EH (cell line): ENCODE measurements at regions not wholly inside any gene's neighbourhood (a gene's known extent, or its start where the extent isn't known, plus 50 kb on each side); places are given as distances from the start of the nearest gene placed in this dataset.
"Not testable (repeated sequence)": the region's sequence is repeated elsewhere in the genome, so short reads cannot be mapped to it uniquely, and the experiment has no call there.

ENCODE experiments used
- DNase-seq: peaks from one replicate; pipeline ENCODE4 v3.0.0-alpha.2; 2015; ENCODE audit warnings: low read depth

DNA sequence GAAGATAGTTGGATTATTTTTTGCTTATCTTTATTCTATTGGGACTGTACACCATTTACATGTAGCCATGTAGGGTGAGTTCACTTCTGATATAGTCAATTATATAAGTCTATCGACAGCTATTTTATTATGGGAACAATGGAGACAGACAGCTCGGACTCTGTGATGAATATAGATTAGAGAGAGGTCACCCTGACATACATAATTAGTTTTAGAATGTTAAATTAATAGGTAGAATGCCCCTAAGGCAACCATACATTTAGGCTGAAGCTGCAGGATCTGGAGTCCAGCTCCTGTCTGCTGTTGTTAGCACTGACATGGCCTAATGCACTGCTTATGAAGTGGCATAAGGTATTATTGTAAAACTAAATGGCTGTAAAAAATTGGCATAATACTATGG is 700.8 kb downstream of the MAT2B start:
- DNase-seq, result no peak

DNA sequence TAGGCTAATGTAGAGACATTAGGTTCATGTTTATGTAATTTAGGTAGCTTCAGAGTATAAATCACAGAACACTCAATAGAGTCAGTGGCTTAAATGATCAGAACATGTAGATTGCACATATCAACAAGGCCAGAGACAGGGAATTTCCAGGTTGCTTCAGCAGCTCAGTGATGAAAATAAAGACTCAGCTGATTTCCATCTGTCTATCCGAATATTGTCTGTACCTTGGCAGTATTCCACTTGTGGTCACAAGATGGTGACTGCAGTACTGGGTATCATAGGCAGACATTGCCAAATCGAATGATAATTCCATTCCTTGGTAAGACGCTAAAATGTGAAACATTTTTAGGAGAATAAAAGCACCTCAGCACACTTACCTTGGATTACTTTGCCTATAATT is 702.2 kb downstream of the MAT2B start:
- DNase-seq, result no peak

DNA sequence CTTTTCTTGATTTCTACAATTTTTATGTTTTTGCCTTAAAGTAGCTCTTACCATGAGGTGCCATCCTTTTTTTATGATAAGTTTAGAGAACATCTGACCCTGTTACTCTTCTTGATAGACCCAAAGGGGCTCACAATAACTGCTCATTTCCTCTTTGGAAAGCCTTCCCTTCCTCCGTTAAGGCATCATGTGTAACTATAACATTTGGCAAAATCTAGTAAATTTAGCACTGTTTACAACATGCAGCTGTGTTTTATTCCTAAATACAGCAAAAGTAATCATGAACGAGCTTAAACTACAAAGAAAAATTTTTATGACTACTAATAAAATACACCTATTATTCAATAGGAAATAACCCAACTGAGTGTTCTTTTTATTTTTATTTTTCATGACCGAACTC is 705.1 kb downstream of the MAT2B start:
- no peak for DNase-seq

GRCh38 chr5:164214698-164215097 is 709.3 kb downstream of the MAT2B start:
- no peak for DNase-seq

DNA sequence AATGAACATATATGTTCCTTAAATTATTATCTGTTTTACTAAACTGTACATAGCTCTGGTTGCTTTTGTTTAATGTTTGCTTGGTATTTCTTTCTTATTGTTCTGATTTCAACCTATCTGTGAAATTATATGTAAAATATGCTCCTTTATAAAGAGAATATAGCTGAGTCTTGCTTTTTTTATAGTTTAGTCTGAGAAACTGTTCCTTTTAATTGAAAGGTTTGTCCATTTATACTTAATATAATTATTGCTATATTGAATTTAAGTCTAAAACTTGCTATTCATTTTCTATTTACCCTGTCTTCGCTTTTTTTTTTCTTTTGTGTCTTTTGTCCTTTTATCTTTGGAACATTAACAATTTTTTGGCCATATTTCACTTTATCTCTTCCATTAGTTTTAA is 712.0 kb downstream of the MAT2B start:
- no peak for DNase-seq

DNA sequence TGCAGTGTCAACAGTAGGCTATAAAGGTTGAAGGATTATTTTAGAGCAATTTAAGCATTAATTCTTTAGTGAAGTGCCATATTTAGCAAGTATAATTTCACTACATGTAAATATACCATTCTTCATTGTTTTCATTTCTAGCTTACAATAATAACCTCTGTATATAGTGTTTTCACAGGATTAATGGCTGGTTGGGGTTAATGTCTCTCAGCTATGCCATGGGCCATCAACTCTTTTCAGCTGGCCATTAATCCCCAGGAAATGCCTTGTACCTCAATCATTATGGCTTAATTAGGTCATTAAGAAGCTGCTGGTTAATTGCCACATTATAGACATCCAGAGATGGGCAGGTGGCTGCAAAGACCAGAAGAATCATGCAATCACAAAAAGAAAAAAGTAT is 715.1 kb downstream of the MAT2B start:
- no peak for DNase-seq

- DNase-seq, result no peak
Observed at GRCh38 chr5:164224236-164224635, 718.8 kb downstream of the MAT2B start.

DNA sequence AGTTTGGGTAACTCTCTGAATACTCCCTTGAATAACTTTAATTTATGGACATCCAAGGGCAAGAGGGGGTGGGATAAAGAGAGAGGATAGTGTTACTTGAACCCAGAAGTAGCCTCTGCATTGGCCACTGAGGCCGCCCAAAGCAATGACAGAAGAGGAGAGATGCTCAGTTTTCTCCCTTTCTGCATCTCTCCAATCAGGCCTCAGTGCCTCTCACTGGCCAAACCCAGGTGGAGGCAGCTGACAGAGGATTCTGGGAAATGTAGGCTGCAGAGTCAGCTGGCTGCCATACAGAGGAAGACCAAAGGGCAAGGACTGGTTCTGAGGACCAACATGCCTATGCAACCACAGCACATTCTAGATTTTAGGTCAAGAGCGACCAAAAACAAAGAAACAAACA is 719.4 kb downstream of the MAT2B start:
- no peak for DNase-seq

DNA sequence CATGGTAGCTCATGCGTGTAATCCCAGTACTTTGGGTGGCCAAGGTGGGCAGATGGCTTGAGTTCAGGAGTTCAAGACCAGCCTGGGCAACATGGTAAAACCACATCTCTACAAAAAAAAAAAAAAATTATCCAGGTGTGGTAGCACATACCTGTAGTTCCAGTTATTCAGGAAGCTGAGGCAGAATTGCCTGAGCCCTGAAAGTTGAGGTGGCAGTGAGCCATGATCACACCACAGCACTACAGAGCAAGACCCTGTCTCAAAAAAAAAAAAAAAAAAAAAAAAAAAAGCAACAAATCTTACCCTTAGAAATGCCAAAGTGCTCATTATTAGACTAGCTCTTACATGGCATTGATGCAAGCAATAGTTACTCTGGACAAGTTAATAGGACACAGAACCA is 724.9 kb downstream of the MAT2B start:
- no peak for DNase-seq

DNA sequence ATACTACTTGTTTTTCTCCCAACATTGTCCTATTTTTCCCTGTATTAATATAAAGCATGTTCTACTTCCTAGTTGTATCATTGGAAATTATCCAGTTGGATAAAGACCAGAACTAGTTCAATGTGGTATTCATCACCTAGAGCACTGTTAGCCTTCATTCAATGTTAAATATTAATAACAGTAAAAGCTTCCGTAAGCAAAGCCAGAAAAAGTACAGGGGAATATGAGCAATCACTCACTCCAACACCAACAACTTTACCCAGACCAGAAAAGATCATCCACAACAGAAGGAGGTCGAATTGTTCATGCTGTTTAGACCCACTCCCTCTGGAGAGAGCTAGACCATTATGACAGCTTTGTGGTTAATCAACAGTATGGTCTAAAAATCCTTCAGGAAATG is 728.4 kb downstream of the MAT2B start:
- no peak for DNase-seq

GRCh38 chr5:164234321-164234720 is 728.9 kb downstream of the MAT2B start:
- no peak for DNase-seq

- DNase-seq, result no peak
Observed at GRCh38 chr5:164235300-164235891, 730.0 kb downstream of the MAT2B start.

GRCh38 chr5:164237486-164237885 is 732.1 kb downstream of the MAT2B start:
- no peak for DNase-seq

GRCh38 chr5:164251781-164252180 is 746.4 kb downstream of the MAT2B start:
- not testable (repeated sequence) for DNase-seq

DNA sequence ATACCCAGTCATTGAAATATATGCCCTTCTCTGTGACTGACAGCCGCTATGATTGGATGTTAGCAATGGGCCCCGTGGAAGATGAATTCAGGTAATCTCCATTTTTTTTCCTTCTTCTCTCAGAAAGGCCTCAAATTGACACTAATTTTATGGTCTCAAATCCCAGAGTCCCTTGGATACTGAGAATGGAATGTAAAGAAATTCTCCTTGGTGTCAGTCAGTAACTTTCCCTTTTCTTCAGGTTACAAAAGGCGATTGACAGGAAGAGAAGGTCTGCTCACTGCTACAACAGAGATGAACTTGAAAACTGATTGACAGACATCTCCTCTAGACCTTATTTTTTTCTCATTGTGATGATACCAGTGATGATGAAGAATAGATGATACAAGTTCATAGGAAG is 748.3 kb downstream of the MAT2B start:
- no peak for DNase-seq

DNA sequence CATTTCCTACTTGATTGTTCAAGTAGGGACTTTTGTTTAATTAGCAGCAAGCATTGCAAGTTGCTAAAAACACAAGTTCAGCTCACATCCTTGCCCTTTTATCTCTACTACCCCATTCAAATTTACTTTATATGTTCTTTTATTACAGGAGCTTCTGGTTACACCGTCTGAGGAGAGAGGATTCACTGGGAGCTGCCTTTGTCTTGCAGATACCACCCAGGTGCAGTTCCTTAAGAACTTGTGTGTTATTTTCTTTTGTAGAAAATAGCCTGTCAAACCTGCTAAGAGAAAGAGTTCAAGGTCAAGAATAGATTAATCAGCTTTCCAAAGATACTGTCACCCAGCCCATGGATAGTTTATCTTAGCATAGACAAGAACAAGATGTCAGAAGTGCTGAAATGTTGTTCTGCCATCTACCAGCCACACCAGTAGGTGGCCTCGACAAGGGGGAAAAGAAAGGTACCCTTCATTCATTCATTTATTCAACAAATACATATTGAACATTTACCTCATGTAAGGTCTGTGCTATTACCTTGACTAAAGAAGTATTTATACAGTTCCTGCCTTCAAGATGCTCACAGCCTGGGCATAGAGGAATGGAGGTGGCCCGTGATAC is 750.3 kb downstream of the MAT2B start:
- DNase-seq, result no peak

DNA sequence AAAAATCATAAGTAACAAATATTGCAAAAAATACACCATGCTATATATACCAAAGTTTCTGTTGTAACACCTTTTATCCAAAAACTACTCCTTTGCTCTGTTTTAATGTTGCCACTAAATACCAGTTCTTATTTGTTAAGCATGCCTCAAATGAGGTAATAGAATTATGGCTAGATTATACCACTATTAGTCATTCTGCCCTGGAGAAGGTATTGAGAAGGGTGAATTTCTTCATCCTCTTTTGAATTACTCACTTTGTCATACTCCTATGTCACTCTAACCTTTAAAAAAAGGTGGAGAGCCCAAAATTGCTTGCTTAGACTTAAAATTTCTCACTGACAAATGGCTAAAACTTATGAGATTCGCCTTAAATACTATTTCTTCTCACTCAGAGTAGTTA is 750.9 kb downstream of the MAT2B start:
- DNase-seq, result no peak

DNA sequence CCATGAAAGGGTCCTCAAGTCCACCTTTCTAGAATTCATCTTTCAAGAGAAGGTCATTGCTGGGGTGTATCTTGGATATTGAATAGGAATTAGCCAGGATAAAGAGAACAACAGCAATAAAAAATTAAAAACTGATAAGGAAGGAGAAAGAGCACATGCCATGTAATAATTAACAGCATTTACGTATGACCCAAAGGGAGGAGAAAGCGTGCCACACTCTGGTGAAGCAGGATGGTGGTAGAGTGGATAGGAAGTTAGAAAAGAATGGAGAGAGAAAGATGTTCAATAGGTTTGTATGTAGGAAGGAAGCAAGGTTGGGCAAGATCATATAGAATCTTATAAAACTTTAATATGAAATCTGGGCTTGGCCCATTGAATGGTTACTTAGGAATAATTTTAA is 751.5 kb downstream of the MAT2B start:
- no peak for DNase-seq

DNA sequence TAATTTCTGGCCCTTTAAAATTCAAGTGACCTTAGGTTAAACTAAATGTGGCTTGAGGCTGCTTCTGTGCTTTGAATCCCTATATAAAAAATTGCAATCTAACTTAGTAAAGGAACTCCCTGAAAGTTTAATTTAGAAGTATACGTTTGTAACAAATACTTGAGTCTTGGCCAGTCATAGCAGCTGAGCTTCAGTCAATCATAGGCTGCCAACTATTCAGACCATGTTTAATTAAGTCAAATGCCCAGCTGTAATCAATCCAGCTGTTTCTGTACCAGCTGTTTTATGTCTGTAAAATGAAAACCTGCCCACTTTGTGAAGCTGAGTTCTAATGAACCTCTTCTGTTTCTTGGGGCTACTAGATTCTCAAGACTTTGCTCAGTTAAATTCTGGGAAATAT is 760.1 kb downstream of the MAT2B start:
- DNase-seq, result no peak

GRCh38 chr5:164266571-164266970 is 761.2 kb downstream of the MAT2B start:
- DNase-seq, result no peak

DNA sequence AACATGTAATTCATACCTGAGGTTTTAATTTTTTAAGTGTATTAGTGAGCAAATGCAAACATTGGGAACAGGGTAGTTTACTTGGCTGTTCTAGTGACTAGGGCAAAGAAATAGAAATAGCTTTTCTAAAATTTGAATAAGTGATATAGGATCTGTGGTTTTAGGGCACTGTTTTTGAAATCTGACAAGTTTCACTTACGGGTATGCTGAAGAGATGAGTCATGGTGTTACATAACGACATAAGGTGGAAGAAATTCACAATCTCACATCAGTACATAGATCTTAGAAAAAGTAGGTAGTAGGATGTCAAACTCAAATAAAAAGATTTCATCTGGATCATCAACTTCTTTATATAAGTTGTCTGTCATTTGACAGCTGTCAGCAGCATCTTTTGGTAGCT is 772.3 kb downstream of the MAT2B start:
- no peak for DNase-seq

- no peak for DNase-seq
Observed at GRCh38 chr5:164289526-164289925, 784.1 kb downstream of the MAT2B start.

- no peak for DNase-seq
Observed at GRCh38 chr5:164296603-164297080, 791.2 kb downstream of the MAT2B start.

GRCh38 chr5:164298165-164298564 is 792.7 kb downstream of the MAT2B start:
- no peak for DNase-seq
